Skin epidermis (tissue), 12 donors: ENCODE measurements at regions not wholly inside any gene's neighbourhood (a gene's known extent, or its start where the extent isn't known, plus 50 kb on each side); places are given as distances from the start of the nearest gene placed in this dataset.
"Not testable (repeated sequence)": the region's sequence is repeated elsewhere in the genome, so short reads cannot be mapped to it uniquely, and the experiment has no call there.

Experiments used
- H3K27ac ChIP-seq, 21 experiments: fragments of 200-600 bp; sonication (generic) in 11 of 21; one replicate each; pipeline ENCODE4 v1.5.0; 2020; ENCODE audit warnings: mild to moderate bottlenecking in 3 of 21, inconsistent platforms in 2 of 21, moderate library complexity in 2 of 21
- H3K4me3 ChIP-seq, 7 experiments: fragments of 200-600 bp; sonication (generic) in 2 of 7; one replicate each; pipeline ENCODE4 v1.5.0; 2020; ENCODE audit warnings: inconsistent platforms in 2 of 7, mild to moderate bottlenecking in 2 of 7, moderate library complexity in 1 of 7

- Histone ChIP-seq H3K27ac (no peak overlapping the region), H3K4me3 (no peak overlapping the region)
These were observed 496.2 kb upstream of the KLHL1 start for GRCh38 chr13:70604448-70604847.

GRCh38 chr13:70593716-70594115, 485.5 kb upstream of the KLHL1 start:
- H3K27ac ChIP-seq = no peak overlapping the region
- H3K4me3 ChIP-seq = no peak overlapping the region

DNA sequence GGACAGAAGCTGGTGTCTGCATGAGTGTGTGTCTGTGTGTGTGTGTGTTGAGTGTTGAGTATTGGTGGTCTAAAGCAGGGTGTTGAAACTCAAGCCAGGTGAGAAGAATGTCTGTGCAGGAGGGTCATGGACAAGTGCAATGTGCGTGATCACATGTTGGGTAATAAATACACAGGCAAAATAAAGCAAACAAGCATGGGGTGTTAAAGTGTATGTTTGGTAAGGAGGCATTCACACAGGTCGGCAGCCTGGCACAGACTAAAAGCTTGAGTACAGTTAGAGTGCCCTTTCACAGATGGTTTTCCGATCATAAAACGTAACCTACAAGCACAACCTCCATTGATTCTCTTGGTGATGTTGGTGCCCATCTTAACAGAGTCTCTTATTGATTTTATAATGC, 476.9 kb upstream of the KLHL1 start:
- no peak overlapping the region for H3K4me3 ChIP-seq
- no peak overlapping the region for H3K27ac ChIP-seq

DNA sequence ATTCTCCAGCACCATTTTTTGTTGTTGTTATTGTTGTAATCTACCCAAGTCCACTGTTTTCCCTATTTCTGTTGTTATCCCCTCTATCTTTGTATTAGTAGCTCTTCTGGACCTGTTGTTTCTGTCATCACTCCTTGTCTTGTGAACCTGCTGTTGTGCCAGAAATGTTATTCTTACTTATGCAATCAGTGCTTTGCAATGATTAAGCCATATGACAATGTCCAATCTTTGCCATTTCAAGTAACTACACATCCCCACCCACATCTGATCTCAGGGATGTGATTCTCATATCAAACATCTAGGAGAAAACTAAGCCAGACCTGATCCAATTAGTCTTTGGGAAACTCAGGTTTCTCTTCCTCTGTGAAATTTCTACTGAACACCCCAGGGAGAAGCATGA, 472.6 kb upstream of the KLHL1 start:
- Histone ChIP-seq H3K4me3 (no peak overlapping the region), H3K27ac (no peak overlapping the region)

DNA sequence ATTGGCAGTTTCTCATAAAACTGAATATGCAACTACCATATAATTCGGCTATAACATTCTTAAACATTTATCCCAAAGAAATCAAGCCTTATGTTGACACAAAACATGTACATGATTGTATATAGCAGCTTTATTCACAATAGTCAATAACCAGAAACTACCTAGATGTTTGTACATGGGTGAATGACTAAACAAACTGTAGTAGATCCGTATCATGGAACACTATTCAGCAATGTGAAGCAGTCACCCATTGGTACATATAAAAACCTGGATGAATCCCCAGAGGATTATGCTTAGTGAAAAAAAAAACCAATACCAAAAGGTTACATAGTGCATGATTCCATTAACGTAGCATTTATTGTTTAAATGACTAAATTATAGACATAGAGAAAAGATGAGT, 471.7 kb upstream of the KLHL1 start:
- Histone ChIP-seq H3K27ac (no peak overlapping the region), H3K4me3 (no peak overlapping the region)

- Histone ChIP-seq H3K4me3 (no peak overlapping the region), H3K27ac (no peak overlapping the region)
These were observed 463.0 kb upstream of the KLHL1 start for GRCh38 chr13:70571221-70571620.

- Histone ChIP-seq H3K27ac (no peak overlapping the region), H3K4me3 (no peak overlapping the region)
These were observed 460.3 kb upstream of the KLHL1 start for GRCh38 chr13:70568571-70568970.

DNA sequence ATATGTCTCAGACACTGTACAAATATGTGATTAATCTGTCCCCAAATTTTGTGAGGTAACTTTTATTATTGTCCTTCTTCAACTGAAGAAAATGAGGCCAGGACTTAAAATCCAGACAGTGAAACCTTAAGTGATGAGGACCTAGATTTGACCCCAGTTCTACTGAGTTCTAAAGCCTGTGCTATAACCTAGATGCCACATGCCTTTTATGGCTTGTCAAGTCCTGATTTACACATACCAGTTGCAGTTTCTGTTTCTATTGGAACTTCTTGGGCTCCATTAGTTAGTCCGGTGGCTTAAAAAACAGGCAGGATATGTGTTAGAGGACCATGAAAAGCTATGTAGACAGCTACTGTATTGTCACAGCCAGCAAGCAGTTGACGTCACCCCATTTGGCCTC, 436.5 kb upstream of the KLHL1 start:
- Histone ChIP-seq H3K4me3 (no peak overlapping the region), H3K27ac (no peak overlapping the region)

DNA sequence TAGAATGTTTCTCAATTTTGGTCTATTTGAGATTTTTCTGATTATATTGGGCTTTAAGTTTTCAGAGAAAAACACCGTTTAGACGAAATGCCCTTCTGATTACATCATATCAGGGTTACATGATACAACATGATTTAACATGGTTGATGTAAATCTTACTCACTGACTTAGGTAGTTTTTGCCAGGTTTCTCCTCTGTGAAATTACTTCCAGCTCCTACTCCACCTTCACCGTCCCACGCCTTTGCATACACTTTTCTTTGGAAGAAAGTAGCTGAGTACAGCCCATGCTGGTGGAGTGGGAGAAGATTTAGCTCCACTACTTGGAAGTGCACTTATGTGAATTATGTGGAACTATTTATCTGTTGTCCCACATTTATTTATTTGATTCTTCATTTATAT, 433.2 kb upstream of the KLHL1 start:
- H3K27ac ChIP-seq = no peak overlapping the region
- no peak overlapping the region for H3K4me3 ChIP-seq

DNA sequence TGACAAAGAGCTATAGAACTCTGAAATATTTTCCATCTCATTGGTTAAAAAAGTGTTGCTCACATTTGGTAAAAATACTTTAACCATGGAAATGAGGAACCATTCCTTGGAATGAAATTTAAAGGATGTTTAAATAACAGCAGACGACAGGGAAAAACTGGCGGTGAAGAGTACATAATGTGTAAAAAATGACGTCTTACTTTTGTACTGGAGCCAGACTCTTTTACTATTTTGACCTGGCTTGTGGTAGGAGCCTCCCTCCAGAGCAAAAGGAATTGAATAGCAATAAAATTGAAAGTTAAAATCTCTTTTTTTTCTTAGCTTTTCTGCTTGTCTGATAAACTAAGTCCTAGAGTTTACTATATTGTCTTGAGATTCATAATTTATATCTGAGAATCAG, 426.2 kb upstream of the KLHL1 start:
- Histone ChIP-seq H3K4me3 (no peak overlapping the region), H3K27ac (no peak overlapping the region)

DNA sequence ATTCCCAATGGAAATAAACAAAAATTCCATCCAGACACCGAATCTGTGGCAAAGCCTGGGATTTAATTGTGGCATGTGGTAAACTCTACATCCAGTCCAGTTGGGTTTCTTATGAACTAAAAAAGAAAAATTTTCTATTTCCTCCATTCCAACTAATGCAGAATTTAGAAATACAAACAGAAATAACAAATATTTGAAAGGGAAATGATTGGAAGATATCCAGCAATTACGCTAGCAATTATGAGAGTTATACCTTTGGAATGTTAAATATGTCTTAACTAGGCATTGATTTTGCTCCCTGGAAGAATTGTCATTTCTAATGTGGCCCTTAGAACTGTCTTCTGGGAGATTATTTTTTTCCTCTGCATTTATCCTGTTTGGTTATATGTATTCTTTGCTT, 421.4 kb upstream of the KLHL1 start:
- Histone ChIP-seq H3K4me3 (no peak overlapping the region), H3K27ac (no peak overlapping the region)

- H3K27ac ChIP-seq = no peak overlapping the region
- no peak overlapping the region for H3K4me3 ChIP-seq
These were observed 419.3 kb upstream of the KLHL1 start for GRCh38 chr13:70527599-70527998.

DNA sequence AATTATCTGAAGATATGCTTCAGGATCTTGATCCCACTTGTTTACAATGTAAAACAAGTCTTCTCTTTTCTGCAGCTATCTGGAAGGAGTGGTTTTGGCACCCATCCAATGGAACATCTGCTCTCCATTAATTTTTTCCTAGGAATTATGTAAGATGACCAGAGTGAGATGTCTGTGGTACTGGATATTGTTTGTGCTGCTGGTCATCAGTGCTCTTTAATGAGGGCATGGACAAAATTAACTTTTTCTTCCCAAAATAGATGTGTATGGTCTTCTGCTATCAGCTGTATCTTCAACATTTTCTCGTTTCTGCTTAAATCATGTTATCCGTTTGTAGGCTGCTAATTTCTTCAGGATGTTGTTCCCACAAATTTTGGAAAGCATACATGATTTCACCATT, 415.4 kb upstream of the KLHL1 start:
- Histone ChIP-seq H3K4me3 (no peak overlapping the region), H3K27ac (no peak overlapping the region)

GRCh38 chr13:70520275-70521036, 412.2 kb upstream of the KLHL1 start:
- H3K27ac ChIP-seq = no peak overlapping the region
- H3K4me3 ChIP-seq = no peak overlapping the region

DNA sequence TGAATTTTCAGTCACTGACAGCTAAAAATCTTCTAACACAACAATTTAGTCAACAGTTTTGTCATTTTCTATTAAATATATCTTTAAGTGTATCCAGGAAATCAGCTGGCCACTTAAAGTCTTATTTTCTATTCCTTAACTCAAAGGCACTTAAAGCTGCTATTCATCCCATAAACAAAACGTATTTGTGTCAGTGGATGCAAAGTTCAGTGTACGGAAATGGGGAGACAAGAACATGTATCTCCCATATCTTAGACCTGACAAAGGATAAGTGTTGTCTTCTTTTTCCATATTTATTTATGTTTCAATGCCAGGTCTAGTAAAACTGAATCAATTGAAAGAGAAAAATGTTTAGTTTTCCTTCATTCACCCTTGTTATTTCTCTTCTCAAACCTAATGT, 409.8 kb upstream of the KLHL1 start:
- no peak overlapping the region for H3K4me3 ChIP-seq

DNA sequence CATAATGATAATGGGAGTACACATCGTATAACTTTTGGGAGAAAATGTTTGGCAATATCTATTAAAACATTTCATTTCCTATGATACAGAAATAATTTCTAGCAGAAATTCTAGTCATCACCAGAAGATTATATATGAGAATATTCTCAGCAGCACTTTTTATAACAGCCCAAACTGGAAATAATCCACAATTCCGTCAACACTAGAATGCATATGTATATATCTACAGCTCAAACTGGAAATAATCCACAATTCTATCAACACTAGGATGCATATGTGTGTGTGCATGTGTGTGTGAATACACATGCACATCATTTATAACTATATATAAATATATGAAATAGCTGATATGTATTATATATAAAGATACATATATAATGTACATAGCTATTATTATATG, 408.0 kb upstream of the KLHL1 start:
- no peak overlapping the region for H3K4me3 ChIP-seq

More for the DNA sequence above, 409.8 kb upstream of the KLHL1 start:
- H3K27ac ChIP-seq = no peak overlapping the region

DNA sequence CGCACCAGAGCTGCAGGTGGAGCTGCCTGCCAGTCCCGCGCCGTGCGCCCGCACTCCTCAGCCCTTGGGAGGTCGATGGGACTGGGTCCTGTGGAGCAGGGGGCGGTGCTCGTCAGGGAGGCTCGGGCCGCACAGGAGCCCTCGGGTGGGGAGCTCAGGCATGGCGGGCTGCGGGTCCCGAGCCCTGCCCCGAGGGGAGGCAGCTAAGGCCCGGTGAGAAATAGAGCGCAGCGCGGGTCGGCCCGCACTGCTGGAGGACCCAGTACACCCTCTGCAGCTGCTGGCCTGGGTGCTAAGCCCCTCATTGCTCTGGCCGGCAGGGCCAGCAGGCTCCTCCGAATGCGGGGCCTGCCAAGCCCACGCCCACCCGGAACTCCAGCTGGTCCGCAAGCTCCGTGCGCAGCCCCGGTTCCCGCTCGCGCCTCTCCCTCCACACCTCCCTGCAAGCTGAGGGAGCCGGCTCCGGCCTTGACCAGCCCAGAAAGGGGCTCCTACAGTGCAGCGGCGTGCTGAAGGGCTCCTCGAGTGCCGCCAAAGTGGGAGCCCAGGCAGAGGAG, 403.7 kb upstream of the KLHL1 start:
- H3K4me3 ChIP-seq, H3K27ac ChIP-seq: not testable (repeated sequence)

More for the DNA sequence above, 408.0 kb upstream of the KLHL1 start:
- no peak overlapping the region for H3K27ac ChIP-seq

- no peak overlapping the region for H3K4me3 ChIP-seq
These were observed 397.6 kb upstream of the KLHL1 start for GRCh38 chr13:70505809-70506208.

GRCh38 chr13:70502944-70503343, 394.7 kb upstream of the KLHL1 start:
- Histone ChIP-seq H3K27ac (no peak overlapping the region), H3K4me3 (no peak overlapping the region)

More at GRCh38 chr13:70505809-70506208, 397.6 kb upstream of the KLHL1 start:
- no peak overlapping the region for H3K27ac ChIP-seq

DNA sequence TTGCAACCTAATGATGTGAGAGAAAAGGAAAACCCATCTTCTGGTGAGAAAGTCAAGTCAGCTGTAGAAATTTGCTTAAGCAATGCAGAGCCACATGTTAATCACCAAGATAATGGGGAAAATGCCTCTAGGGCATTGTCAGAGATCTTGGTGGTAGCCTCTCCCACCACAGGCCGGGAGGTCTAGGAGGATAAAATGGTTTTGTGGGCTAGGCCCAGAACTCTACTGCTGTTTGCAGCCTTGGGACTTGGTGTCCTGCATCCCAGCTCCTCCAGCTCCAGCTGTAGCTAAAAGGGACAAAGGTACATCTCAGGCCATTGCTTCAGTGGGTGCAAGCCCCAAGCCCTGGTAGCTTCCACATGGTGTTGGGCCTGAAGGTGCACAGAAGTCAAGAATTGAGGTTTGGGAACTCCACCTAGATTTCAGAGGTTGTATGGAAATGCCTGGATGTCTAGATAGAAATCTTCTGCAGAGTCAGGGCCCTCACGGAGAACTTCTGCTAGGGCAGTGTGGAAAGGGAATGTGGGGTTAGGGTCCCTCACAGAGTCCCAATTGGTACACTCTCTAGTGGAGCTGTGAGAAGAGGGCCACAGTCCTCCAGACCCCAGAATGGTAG, 382.2 kb upstream of the KLHL1 start:
- H3K4me3 ChIP-seq = no peak overlapping the region
- H3K27ac ChIP-seq = no peak overlapping the region

GRCh38 chr13:70484931-70485330, 376.7 kb upstream of the KLHL1 start:
- Histone ChIP-seq H3K4me3 (no peak overlapping the region), H3K27ac (no peak overlapping the region)
